Ramos (cell line): ENCODE measurements at regions not wholly inside any gene's neighbourhood (a gene's known extent, or its start where the extent isn't known, plus 50 kb on each side); places are given as distances from the start of the nearest gene placed in this dataset.

Experiments
- in situ Hi-C: fragments of 300-500 bp; cut with MboI; formaldehyde crosslinking; loops from one replicate; pipeline ENCODE4 v1.14.3; 2022; ENCODE audit warnings: low sequenced_read_pairs; ENCODE audit not compliant: unreplicated experiment

DNA sequence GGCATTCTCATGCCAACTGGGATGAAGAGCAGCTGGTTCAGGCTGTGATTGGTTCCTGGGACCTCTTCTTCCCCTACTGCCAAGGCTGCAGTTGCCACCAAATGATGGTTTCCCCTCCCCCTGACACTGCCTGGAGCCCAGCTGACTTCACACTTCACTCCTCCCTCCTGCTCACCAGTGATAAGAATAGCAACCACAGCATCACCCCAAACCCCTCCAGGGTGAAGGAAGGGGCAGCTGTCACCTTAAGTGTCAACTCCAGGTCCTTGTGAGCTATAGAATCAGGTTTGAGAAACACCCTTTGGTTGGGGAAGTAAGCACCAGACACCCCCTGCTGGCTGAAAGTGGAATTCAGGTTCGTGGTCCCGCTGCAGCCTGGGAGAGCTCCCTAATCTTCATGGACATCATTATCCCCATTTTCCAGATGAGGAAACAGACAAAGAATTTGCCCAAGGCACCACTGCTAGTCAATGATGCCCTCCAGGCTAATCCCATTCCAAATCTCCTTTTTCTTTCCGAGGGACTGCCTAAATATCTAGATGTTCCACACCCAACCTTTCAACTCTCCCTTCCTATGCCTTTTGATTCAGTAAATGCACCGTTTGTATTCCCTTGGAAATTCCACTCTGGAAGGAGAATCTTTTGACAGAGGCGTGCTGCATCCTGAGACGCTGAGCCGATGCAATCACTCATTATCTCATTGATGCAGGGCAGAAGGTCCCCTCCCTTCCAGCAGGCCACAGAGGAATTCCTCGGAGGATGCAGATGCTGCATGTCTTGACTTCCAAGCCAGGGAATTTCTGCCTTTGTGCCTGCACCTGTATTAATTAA lies 50.6 kb upstream of the UQCRFS1 start:
- in situ Hi-C loops: loop anchor here (25.0 kb wide), 1 partner anchor 526 kb away; no protein-coding TSS in a partner anchor

DNA sequence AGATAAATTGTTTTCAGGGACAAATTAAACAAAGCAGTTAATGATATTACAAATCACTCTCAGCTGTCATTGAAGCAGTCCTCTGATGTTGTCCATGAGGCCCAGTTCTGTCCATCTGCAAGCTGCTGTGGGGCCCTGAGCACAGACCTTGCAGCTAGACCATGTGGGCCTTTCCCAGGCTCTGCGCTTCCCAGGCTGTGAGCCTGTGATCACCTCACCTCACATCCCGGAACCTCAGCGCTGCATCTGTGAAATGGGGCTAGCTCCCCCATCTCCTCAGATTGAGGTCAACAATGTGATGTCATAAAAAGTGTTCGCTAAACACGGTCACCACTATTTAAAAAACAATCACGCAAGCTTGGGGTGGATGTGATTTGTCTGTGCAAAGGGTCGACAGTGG lies 51.9 kb upstream of the UQCRFS1 start:
- in situ Hi-C loops: loop anchor here (25.0 kb wide), 1 partner anchor 528 kb away; no protein-coding TSS in a partner anchor

DNA sequence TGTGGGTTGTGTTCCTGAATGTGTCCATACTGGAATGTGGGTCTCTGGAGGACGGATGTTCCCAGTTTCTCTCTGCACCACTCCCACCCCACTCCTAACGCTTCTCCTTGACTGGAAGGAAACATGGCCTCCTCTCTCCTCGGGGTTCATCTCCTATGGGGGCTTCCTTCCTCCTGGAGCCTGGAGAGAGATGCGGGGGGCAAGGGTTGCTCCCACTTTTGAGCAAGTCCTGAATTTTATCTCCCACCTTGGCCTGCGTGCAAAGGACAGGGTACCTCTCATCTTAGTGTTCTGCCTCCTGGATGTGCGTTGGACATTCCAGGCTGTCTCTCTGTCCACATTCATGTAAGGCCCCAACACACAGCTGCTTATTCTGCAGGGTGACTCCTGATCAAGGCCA lies 52.5 kb upstream of the UQCRFS1 start:
- in situ Hi-C loops: loop anchor here (25.0 kb wide), 1 partner anchor 528 kb away; no protein-coding TSS in a partner anchor

DNA sequence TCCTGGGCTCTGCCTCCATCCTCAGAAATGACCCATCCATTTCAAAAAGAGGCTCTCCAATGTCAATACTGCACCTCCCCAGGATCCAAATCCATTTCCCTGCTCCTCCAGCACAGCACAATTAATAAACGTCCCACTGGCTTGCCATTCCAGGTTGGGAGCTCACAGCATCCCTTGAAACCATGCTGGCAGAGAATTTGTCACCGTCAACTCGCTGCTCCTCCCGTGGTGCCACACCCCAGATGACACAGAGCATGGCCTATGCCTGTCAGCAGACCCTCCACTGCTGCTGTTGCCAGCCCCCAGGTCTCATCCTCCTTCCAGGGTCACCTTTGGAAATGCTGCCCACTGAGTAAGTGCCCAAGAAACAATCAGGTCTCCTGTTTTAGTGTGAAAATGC lies 53.0 kb upstream of the UQCRFS1 start:
- in situ Hi-C loops: loop anchor here (25.0 kb wide), 1 partner anchor 529 kb away; no protein-coding TSS in a partner anchor

DNA sequence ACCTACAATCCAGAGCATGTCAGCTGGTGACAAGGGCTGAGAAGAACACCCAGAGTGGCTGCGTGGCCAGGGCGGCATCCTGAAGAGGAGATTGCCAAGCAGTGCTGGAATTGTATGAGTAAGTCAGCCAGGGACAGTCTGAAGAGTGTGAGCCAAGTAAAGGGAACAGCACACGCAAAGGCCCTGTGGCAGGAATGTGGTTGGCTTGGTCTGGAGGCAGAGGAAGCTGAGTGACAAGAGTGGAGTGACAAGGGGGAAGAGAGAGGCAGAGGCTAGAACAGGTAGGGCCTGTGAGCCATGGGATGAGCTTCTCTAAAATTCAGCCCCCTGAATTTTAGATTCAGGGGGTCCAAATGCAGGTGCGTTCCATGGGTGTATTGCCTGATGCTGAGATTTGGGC lies 53.7 kb upstream of the UQCRFS1 start:
- in situ Hi-C loops: loop anchor here (25.0 kb wide), 1 partner anchor 529 kb away; no protein-coding TSS in a partner anchor

DNA sequence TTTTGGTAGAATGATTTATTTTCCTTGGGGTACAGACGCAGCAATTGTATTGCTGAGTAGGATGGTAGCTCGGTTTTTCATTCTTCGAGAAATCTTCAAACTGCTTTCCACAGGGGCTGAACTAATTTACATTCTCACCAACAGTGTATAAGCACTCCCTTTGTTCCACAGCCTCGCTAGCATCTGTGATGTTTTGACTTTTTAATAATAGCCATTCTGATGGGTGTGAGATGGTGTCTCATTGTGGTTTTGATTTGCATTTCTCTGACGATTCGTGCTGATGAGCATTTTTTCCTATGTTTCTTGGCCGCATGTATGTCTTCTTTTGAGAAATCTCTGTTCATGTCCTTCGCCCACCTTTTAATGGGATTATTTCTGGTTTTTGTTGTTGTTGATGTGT lies 54.8 kb upstream of the UQCRFS1 start:
- in situ Hi-C loops: loop anchor here (25.0 kb wide), 1 partner anchor 530 kb away; no protein-coding TSS in a partner anchor

DNA sequence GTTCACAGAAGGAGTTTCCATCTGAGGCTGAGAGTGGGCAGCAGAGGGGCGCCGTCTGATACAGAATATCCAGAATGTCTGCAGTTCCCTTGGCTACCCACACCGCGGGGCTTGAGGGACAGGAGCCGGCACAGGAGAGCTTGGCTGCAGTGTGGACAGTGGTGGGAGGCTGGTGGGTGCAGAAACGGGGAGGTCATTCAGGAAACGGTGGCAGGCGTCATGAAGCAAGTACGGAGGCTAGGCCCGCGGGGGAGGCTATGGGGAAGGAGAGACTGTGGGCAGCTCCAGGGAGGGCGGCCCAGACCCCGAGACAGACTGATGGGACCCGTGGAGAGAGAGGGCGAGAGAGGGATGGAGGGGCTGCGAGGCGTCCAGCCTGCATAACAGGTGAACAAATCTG lies 55.2 kb upstream of the UQCRFS1 start:
- in situ Hi-C loops: loop anchor here (25.0 kb wide), 1 partner anchor 531 kb away; no protein-coding TSS in a partner anchor

DNA sequence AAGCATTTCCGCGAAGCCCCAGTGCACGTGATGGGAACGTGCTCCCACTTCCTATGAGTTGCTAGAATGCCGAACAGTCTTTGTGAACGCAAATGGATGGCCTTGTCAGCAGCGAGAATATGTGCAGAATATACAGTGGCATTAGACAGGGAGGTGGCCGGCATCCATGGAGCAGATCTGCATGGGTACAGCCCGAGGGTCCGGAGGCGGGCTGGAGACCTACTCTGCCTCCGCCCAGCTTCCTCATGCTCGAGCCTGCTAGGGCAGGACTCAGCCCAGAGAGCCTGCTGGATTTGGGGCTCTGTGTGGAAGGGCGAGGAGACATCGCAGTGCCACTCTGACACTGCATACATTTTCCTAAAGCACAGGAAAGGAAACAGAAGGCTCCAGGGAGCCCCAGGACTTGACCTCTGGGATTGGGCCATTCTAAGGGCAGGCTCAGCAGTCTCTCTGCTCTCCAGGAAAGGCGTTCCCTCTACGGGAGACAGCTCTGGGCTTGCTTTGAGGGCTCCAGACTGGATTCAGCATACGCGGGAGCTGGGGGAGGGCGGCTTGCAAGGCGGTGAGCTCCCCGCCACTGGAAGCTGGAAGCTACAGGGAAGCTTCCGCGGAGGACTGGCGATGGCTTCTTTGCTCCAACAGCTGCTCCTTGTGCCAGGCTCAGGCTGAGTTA lies 55.9 kb upstream of the UQCRFS1 start:
- in situ Hi-C loops: loop anchor here (25.0 kb wide), 1 partner anchor 532 kb away; no protein-coding TSS in a partner anchor

DNA sequence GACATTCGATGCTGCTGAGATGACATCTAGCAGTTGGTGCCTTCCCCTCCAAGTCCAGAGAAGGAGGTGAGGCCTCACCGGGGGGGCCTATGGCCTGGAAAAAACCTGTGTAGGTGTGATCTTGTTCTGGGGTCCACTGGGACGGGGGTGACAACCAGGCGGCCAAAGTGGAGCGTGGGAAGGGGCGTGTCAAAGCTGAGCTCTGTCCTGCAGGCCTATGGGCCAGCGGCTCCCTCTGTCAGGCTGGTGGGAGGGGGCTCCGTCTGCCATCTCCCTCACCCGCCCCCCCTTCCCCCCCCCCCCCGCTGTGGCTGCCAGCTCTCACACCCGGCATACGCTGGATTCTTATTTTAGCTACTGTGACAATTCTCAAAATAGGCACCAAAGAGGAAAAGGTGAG lies 56.7 kb upstream of the UQCRFS1 start:
- in situ Hi-C loops: loop anchor here (25.0 kb wide), 1 partner anchor 532 kb away; no protein-coding TSS in a partner anchor

DNA sequence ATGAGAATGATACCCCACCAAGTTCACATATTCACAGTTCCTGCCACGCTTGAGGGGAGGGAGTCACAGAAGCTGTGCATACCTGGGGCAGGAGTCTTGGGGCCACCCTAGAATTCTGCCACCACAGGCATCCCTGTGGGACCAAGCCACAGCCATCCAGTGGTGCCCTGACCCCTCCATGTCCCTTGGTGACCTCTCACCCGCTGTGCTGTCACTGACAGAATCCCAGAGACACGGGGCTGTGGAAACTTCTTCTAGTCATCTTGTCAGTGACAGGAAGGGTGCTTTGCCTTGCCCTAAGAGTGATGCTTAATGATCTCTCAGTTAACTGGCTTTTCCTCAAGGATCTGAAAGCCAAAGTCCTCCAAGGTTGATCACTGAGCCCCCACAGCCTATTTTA lies 58.4 kb upstream of the UQCRFS1 start:
- in situ Hi-C loops: loop anchor here (25.0 kb wide), 1 partner anchor 534 kb away; no protein-coding TSS in a partner anchor

DNA sequence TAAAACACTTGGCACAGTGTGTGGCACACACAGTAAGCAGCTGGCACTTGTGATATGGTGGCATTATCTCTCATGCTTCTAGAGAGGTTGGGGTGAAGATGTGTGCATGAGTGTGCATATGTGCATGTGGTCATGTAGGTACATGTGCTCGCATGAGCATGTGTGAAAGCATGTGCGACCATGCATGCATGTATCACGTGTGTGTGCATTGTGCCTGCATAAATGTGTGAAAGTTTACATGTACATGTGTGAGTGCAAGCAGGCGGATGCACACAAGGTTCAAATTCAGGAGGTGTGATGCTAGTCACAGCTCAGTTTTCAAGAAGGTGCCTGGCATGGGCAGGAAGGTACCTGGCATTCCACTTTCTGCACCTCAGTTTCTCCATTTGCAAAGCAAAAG lies 59.0 kb upstream of the UQCRFS1 start:
- in situ Hi-C loops: loop anchor here (25.0 kb wide), 1 partner anchor 535 kb away; no protein-coding TSS in a partner anchor

DNA sequence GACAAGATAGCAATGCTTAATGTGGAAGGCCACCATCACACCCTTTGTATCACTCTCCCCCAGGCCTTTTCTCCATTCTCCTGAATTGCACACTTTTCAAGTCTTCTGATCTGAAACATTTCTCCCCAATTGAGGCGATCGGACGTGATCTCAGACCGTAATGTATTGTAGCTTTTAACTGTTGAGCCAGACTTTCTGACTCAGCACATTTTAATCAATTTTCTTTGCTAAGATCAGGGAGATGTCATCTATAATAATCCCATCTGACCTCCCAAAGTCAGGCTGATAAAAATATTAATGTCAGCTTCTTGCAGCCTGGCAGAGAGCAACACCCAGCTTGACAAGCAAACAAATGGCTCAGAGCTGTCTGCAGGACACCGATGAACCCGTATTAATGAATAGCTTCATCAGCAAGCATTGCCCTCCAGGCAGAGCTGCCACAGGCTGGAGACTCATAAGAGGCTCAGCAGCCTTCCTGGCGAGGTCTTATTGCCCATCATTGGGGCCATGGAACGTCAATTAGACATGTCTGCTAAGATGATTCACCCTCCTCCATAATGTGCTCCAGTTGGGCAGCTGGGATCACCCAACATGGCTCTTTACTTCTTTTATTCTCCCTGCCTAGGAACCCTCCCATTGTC lies 60.2 kb upstream of the UQCRFS1 start:
- in situ Hi-C loops: loop anchor here (25.0 kb wide), 1 partner anchor 536 kb away; no protein-coding TSS in a partner anchor

DNA sequence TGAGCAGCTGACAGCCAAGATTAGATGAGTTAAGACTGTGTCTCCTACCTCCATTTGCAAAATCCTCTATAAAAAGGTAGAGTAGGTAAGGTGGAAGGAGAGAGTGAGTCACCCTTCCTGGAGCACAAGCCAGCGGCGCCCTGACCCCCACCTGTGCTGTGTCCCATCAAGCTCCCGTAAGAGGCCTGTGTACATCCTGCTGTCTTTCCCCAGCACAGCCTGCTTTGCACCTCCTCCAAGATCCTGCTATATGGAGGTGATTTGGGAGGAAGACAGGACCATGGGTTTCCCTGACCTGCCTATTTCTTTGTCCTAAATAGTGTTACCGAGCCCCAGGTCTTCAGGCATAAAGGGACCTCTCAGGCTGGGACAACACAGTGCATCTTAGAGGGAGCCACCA lies 62.3 kb upstream of the UQCRFS1 start:
- in situ Hi-C loops: no loop called here

DNA sequence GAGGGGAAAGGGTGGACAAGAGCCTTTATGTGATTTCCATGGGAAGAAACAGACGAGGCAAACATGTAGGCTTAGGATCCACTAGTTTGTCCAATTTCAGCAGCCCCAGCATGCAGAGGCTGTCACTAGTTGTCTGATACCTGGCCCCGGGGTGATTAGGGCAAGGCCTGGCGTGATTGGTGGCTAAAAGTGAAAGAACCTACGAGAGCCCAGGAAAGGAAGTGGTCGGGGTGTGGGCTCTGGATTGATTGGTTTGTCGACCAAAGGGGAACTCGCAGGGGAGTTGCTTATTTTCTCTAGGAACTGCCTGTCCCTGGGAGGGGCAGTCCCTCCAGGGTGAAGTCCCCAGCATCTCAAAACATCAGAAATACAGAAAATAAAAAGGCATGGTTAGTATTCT lies 64.2 kb upstream of the UQCRFS1 start:
- in situ Hi-C loops: no loop called here

DNA sequence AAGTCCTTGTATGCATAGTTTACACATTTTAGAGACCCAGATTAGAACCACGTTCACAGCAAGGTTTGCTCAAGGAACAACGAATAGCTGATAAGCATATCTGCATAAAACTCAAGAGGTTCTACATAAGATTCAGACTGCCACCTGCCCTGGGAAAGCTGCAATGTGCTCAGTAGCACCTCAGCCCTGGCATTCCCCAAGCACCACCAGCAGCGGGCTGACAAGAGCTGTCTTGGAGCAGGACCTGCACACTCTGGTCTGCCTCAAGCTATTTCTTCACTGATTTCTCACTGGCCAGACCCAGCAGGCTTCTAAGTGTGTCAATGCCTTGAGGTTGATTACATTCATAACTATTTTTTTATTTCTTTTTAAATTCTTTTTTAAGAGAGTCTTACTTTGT lies 65.8 kb upstream of the UQCRFS1 start:
- in situ Hi-C loops: no loop called here

DNA sequence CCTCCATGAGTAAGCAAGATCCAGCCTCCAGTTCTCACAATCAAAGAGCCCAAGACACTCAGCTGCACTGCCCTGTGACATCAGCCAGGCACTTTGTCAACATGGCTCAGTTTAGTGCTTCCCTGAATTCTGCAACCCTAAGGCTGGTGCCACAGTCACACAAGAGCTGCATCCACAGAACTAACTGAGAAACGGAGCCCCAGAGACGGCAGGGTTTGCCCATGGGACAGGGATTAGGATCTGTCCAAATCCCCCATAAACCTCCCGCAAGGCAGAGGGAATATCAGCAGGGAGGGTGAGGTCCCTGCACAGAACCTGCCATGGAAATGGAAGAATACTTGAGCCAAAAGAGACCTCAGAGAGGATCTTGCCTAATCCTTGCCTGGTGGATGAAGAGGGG lies 70.4 kb upstream of the UQCRFS1 start:
- in situ Hi-C loops: no loop called here

DNA sequence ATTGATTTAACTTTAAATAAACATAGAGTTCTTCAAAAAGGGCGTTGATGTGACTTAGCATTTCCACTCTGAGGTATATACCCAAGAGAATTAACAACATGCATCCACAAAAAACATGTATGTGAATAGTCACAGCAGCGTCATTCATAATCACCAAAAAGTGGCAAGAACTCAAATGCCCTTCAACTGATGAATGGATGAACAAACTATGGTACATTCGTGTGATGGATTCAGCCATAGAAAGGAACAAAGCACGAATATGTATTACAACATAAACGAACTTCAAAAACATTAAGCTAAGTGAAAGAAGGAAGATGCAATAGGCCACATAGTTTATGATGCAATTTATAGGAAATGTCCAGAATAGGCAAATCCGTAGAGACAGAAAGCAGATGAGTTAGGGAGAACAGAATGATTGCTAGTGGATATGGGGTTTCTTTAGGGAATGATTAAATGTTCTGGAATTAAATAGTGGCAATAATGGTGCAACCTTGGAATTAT lies 72.3 kb upstream of the UQCRFS1 start:
- in situ Hi-C loops: no loop called here

DNA sequence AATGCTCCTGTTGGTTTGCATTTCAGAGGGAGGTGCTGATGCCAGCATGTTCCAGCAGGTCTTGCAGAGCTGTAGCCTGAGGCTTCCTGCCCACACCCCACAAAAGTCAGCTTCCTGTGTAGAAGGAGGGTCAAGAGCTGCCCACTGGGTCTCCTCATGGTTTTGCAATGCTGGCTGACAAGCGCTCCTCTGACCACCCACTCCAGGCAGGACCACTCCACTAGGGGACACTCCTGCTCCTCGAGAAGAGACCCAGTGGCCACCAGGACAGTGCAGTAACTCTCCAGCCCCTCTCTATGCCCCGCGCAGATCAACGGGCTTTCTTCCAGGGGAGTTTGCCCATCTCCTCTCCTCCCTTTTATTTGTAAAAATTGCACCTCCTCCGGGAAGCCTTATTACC lies 72.9 kb upstream of the UQCRFS1 start:
- in situ Hi-C loops: no loop called here

DNA sequence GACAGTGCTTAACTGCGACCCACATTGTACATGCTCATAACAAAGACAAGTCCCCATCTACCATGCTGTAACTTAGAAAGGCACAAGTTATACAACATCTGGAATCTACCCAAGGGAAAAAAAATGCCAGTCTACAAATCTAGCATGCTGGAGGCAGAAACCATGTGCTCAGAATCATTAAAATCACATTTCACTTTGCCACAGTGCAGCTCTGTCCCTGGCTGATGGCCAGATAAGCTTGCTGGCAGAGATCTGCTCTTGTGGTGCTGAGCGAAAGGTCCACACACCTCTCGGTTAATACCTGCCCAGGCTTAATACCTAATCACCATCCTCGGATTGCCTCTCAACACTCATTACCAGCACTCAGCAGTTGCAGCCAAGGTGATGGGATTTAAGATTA lies 74.1 kb upstream of the UQCRFS1 start:
- in situ Hi-C loops: no loop called here

DNA sequence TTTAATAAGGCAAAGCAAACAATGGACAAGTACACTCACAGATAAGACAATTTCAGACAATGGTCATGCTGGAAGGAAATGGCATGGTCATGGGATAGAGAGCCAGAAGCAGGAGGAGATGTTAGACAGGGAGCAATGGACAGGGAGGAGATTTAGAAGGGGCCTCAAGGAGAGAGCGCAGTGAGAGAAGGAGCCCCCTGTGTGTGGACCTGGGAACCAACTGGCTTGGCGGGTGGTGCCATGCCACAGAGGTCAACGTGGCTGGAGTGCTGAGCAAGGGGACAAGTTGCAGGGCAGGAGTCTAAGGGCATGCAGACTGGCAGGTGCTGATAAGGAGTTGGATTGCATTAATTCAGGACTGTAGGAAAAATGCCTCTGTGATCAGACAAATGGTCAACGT lies 75.3 kb upstream of the UQCRFS1 start:
- in situ Hi-C loops: no loop called here
